ENCODE measurements at regions not wholly inside any gene's neighbourhood (a gene's known extent, or its start where the extent isn't known, plus 50 kb on each side); places are given as distances from the start of the nearest gene placed in this dataset.

- TF ChIP-seq CTCF (IDR thresholded peaks at IDR 0.05 in 4 of 5, conservative IDR thresholded peaks at IDR 0.05 in 1 of 5) (no peak), POLR2A (IDR thresholded peaks at IDR 0.05) (no peak)
Measured at GRCh38 chr12:41893491-41893890, 251.2 kb downstream of the GXYLT1 start.

Data from gastrocnemius medialis (tissue), 4 donors.